ENCODE measurements at regions not wholly inside any gene's neighbourhood (a gene's known extent, or its start where the extent isn't known, plus 50 kb on each side); places are given as distances from the start of the nearest gene placed in this dataset.

DNA sequence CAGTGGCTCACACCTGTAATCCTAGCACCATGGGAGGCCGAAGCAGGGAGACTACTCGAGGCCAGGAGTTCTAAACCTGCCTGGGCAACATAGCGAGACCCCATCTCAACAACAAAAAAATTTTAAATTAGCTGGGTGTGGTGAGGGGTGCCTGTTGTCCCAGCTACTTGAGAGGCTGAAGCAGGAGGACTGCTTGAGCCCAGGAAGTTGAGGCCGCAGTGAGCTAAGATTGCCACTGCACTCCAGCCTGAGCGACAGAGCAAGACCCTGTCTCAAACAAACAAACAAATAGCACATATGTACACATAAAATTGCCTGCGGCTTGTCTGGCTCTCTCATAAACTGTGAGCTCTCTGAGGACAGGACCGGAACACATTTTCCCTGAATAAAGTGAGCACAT, 106.3 kb downstream of the BANF2 start:
- TF ChIP-seq CTCF (IDR thresholded peaks at IDR 0.05), result no peak
- TF ChIP-seq POLR2A (IDR thresholded peaks at IDR 0.05), result no peak

Data from uterus (tissue), 2 donors.